ENCODE measurements at regions not wholly inside any gene's neighbourhood (a gene's known extent, or its start where the extent isn't known, plus 50 kb on each side); places are given as distances from the start of the nearest gene placed in this dataset.

GRCh38 chr6:68342286-68342685 is 292.8 kb upstream of the ADGRB3 start:
- Histone ChIP-seq H3K4me3 (ENCODE audit: extremely low read depth in 1 of 4, insufficient read depth in 2 of 4, low read depth in 3 of 4, low read length in 4 of 4) (no peak overlapping the region), H3K18ac (ENCODE audit: extremely low read depth, low read length) (no peak overlapping the region), H3K4me1 (replicated peaks in 1 of 4; ENCODE audit: control insufficient read depth in 3 of 4, insufficient read depth in 4 of 4, low read length in 3 of 4) (no peaks in the 10 kb centered on the region), H3K27ac (ENCODE audit: low read depth, low read length) (no peak overlapping the region), H2AFZ (ENCODE audit: low read length) (no peak overlapping the region), H3K79me2 (ENCODE audit: control insufficient read depth in 1 of 2, insufficient read depth in 2 of 2, low read length in 2 of 2) (no peaks in the 10 kb centered on the region), H2BK120ac (replicated peaks; ENCODE audit: low read depth, low read length) (no peak overlapping the region), H4K8ac (ENCODE audit: extremely low read depth, insufficient read depth, low read length) (no peak overlapping the region), H3K23me2 (ENCODE audit: low read depth, low read length) (no peaks in the 10 kb centered on the region), H2BK12ac (ENCODE audit: low read depth, low read length) (no peak overlapping the region), H2BK5ac (ENCODE audit: low read depth, low read length) (no peak overlapping the region), H3K4ac (replicated peaks; ENCODE audit: insufficient read length, low read depth, low read length) (no peak overlapping the region), H3K79me1 (ENCODE audit: low read depth, low read length) (no peaks in the 10 kb centered on the region), H3K56ac (replicated peaks; ENCODE audit: insufficient read length, low read depth, low read length) (no peak overlapping the region), H2BK20ac (ENCODE audit: low read length) (no peak overlapping the region), H3K4me2 (ENCODE audit: insufficient read depth in 1 of 2, low read depth in 2 of 2, low read length in 2 of 2) (no peak overlapping the region), H3K23ac (ENCODE audit: insufficient read length) (no peak overlapping the region), H3K27me3 (replicated peaks in 1 of 4; ENCODE audit: control insufficient read depth in 3 of 4, extremely low read depth in 1 of 4, insufficient read depth in 3 of 4, low read length in 3 of 4) (no peaks in the 10 kb centered on the region), H4K91ac (replicated peaks; ENCODE audit: insufficient read length, low read length) (no peak overlapping the region), H2AK5ac (ENCODE audit: low read depth, low read length) (no peak overlapping the region), H3K9ac (replicated peaks in 1 of 4; ENCODE audit: extremely low read depth in 1 of 4, low read depth in 3 of 4, low read length in 3 of 4) (no peak overlapping the region), H3K14ac (ENCODE audit: insufficient read length) (no peak overlapping the region), H2BK15ac (ENCODE audit: low read length) (no peak overlapping the region), H3K9me3 (ENCODE audit: insufficient read depth in 2 of 2, low read depth in 1 of 2, low read length in 1 of 2) (no peaks in the 10 kb centered on the region), H4K20me1 (replicated peaks in 1 of 2; ENCODE audit: control insufficient read depth in 1 of 2, insufficient read depth in 2 of 2, low read length in 2 of 2) (no peaks in the 10 kb centered on the region), H3K36me3 (ENCODE audit: control insufficient read depth in 2 of 4, insufficient read depth in 4 of 4, low read length in 3 of 4) (no peaks in the 10 kb centered on the region), H4K5ac (ENCODE audit: insufficient read length, low read depth, low read length) (no peak overlapping the region)
- 88% methylated on average over 1 of the region's 1 CpG; no CpG with 5 or more reads in 1 of the 2 experiments for WGBS, 2 experiments (ENCODE audit: extremely low coverage in 1 of 2, insufficient coverage in 1 of 2, insufficient read length in 1 of 2, insufficient replicate concordance in 2 of 2, low coverage in 1 of 2, low lambda C conversion rate in 2 of 2, missing lambda C conversion rate in 1 of 2)
- ChIA-PET POLR2A (ENCODE audit: partially characterized antibody) (no interaction called here), CTCF (ENCODE audit: partially characterized antibody) (interaction anchor here (0.9 to 5.4 kb wide), 3 partner anchors 126 to 1123 kb away, joined by 3 to 34 read pairs (median 3); no protein-coding TSS in a partner anchor)
- DNase-seq (ENCODE audit: low read depth in 1 of 2, low spot score in 2 of 2), result no peak
- FAIRE-seq, result no peak
- TF ChIP-seq CHD7 (IDR thresholded peaks at IDR 0.05; ENCODE audit: insufficient replicate concordance, low read length), result no peak

Data from H1 (cell line).